ENCODE measurements at regions not wholly inside any gene's neighbourhood (a gene's known extent, or its start where the extent isn't known, plus 50 kb on each side); places are given as distances from the start of the nearest gene placed in this dataset.

DNA sequence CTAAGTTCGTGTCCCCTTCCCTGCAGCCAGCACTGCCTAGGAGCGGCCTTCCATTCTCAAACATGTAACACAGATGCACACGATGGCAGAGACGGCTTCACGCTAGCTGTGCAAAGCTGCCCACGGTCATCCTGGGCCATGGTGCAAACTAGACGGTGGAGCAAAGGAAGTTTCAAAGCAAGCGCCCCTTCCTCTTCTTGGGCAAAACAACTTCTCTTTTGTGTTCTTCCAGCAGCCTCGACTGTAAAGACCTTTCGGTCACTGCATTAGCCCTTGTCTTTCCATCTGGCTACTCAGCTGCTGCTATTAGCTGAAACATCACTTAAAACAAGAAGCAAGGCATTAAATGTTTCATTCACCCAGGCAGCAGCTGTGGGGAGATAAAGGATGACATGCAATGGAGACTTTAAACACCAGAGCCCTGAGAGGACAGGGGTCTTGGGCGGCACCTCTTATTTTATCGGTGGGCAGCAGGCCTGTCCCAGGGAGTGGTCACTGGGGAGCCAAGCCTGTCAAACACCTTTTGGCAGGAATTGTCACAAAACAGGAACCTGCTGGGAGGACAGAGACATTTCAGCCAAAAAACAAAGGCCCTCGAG is 214.8 kb downstream of the KLF6 start:
- no peaks in the 10 kb centered on the region for H3K36me3 ChIP-seq (ENCODE audit: low read depth, missing control alignments)
- intact Hi-C loops (cut with DNase I; ENCODE audit: low total_unique reads): no loop called here

DNA sequence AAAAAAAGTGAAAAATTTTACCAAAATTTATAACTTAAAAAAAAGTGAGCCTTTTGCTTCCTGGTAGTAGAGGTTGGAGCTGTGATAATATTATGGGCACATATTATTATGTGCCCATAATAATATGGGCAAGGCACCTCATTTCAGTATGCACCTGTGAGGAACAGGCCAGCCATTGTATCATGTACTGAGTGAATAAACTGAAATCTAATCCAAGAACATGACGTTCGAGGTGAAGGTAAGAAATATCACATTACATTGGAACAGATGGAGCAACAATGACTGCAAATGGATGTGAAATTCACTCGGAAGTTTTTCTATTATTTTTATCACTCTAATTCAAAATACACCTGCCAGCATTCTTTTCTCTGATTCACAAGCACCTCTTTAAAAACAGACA is 216.0 kb downstream of the KLF6 start:
- Histone ChIP-seq H3K4me3 (no peak overlapping the region), H3K9me3 (no peaks in the 10 kb centered on the region), H3K36me3 (ENCODE audit: low read depth, missing control alignments) (no peaks in the 10 kb centered on the region), H3K27me3 (no peaks in the 10 kb centered on the region), H3K4me1 (peaks cover 15% of the 10 kb centered on the region), H3K27ac (no peak overlapping the region)
- 71 to 77% methylated on average over 3 of the region's 3 CpGs for WGBS, 2 donors
- no peak for DNase-seq
- no peak for TF ChIP-seq POLR2A (IDR thresholded peaks at IDR 0.05)
- TF ChIP-seq, protein P1, sequence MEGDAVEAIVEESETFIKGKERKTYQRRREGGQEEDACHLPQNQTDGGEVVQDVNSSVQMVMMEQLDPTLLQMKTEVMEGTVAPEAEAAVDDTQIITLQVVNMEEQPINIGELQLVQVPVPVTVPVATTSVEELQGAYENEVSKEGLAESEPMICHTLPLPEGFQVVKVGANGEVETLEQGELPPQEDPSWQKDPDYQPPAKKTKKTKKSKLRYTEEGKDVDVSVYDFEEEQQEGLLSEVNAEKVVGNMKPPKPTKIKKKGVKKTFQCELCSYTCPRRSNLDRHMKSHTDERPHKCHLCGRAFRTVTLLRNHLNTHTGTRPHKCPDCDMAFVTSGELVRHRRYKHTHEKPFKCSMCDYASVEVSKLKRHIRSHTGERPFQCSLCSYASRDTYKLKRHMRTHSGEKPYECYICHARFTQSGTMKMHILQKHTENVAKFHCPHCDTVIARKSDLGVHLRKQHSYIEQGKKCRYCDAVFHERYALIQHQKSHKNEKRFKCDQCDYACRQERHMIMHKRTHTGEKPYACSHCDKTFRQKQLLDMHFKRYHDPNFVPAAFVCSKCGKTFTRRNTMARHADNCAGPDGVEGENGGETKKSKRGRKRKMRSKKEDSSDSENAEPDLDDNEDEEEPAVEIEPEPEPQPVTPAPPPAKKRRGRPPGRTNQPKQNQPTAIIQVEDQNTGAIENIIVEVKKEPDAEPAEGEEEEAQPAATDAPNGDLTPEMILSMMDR (IDR thresholded peaks at IDR 0.05): no peak
- intact Hi-C loops (cut with DNase I; ENCODE audit: low total_unique reads): no loop called here

More for the DNA sequence above, 214.8 kb downstream of the KLF6 start:
- no peak for TF ChIP-seq POLR2A (IDR thresholded peaks at IDR 0.05)
- TF ChIP-seq, protein P1 (IDR thresholded peaks at IDR 0.05): no peak
- Histone ChIP-seq H3K4me1 (peaks cover 15% of the 10 kb centered on the region), H3K27ac (no peak overlapping the region), H3K4me3 (no peak overlapping the region), H3K27me3 (no peaks in the 10 kb centered on the region), H3K9me3 (no peaks in the 10 kb centered on the region)
- WGBS, 2 donors: 75 to 80% methylated on average over 10 to 13 of the region's 13 CpGs
- DNase-seq: no peak

DNA sequence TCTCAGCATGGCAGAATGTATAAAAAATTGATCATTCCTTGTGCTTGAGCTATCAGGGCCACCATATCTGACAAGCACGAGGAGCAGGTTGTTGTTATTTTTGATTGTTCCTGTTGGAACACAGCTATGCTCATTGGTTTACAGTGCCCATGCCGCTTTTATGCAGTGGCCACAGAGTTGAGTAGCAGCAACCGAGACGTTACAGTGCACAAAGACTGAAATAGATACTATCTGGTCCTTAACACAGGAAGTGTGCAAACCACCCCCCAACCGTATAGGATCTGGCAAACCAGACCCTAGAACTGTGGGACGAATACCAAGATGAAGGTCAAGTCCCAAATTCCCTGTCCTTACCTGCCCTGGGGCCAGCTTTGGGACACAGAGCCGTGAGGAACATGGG is 216.6 kb downstream of the KLF6 start:
- intact Hi-C loops (cut with DNase I; ENCODE audit: low total_unique reads): no loop called here
- H3K4me1 ChIP-seq: peaks cover 15% of the 10 kb centered on the region
- H3K27me3 ChIP-seq: no peaks in the 10 kb centered on the region
- H3K4me3 ChIP-seq: no peak overlapping the region
- H3K9me3 ChIP-seq: no peaks in the 10 kb centered on the region
- H3K36me3 ChIP-seq (ENCODE audit: low read depth, missing control alignments): no peaks in the 10 kb centered on the region
- 88 to 91% methylated on average over 7 of the region's 7 CpGs for WGBS, 2 donors
- H3K27ac ChIP-seq: no peak overlapping the region
- DNase-seq: no peak
- no peak for TF ChIP-seq POLR2A (IDR thresholded peaks at IDR 0.05)
- TF ChIP-seq, protein P1 (IDR thresholded peaks at IDR 0.05): no peak

DNA sequence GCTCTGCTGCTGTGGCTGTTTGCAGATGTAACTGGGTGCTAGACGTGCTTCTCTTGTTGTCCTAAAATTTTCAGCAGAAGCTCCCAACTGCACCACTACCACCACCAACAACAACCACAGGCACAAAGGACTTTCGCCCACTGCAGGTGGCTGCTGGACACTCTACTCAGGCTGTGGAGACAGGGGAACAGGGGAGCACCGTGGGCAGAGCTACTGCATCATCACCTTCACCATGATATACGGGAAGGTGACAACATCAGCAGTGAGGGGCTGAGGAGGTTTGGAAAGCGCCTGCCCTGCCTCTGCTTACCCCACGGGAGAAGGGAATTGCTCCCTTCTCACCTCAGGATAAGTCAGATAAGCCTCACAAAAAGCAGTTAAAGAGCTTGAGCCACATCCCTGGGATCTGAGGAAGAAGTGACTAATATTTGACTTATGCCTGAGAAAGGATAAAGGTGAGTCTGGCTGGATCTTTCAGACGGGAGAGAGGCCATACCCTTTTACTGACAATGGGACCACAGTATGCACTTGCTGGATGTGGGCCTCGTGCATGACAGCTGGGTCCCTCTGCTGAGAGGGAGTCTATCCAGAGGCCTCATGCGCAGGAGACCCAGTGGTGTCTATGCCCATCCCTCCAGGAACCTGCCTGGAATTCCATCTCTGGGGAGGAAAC is 217.6 kb downstream of the KLF6 start:
- H3K27me3 ChIP-seq: no peaks in the 10 kb centered on the region
- no peaks in the 10 kb centered on the region for H3K36me3 ChIP-seq (ENCODE audit: low read depth, missing control alignments)
- 83 to 94% methylated on average over 8 to 9 of the region's 9 CpGs for WGBS, 2 donors
- peaks cover 15% of the 10 kb centered on the region for H3K4me1 ChIP-seq
- no peak overlapping the region for H3K27ac ChIP-seq
- intact Hi-C loops (cut with DNase I; ENCODE audit: low total_unique reads): no loop called here
- no peak for DNase-seq
- no peak for TF ChIP-seq POLR2A (IDR thresholded peaks at IDR 0.05)
- TF ChIP-seq, protein P1 (IDR thresholded peaks at IDR 0.05): no peak
- H3K9me3 ChIP-seq: no peaks in the 10 kb centered on the region
- H3K4me3 ChIP-seq: no peak overlapping the region

DNA sequence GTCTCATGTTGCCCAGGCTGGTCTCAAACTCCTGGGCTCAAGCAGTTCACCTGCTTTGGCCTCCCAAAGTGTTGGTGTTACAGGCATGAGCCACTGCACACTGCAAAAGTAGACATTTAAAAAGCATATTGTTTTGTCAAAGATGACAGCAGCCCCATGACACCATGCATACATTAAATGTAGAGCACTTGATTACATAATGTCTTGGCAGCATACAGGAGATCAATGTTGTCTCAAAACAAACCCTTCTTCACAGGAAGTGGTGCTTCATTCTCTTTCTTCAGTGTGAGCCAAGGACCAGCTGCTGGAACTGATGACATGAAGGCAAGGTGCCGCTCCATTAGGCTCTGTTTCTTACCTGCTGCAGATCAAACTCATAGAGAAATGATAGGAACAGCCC is 218.4 kb downstream of the KLF6 start:
- peaks cover 15% of the 10 kb centered on the region for H3K4me1 ChIP-seq
- no peaks in the 10 kb centered on the region for H3K27me3 ChIP-seq
- H3K36me3 ChIP-seq (ENCODE audit: low read depth, missing control alignments): no peaks in the 10 kb centered on the region
- WGBS, 2 donors: 91 to 97% methylated on average over 1 of the region's 1 CpG
- TF ChIP-seq, protein P1 (IDR thresholded peaks at IDR 0.05): no peak
- no peak for TF ChIP-seq POLR2A (IDR thresholded peaks at IDR 0.05)
- no peak overlapping the region for H3K27ac ChIP-seq
- no peak overlapping the region for H3K4me3 ChIP-seq
- intact Hi-C loops (cut with DNase I; ENCODE audit: low total_unique reads): no loop called here
- no peak for DNase-seq
- H3K9me3 ChIP-seq: no peaks in the 10 kb centered on the region
